Caki2 (cell line): ENCODE measurements at regions not wholly inside any gene's neighbourhood (a gene's known extent, or its start where the extent isn't known, plus 50 kb on each side); places are given as distances from the start of the nearest gene placed in this dataset.
A peak's percentile ranks its signal among the peaks of the same experiment; 100 is the strongest.

ENCODE experiments used
- DNase-seq: peaks from one replicate; pipeline ENCODE4 v3.0.0-alpha.2; 2015; ENCODE audit warnings: low read depth
- in situ Hi-C: cut with HindIII; loops from 2 replicates; pipeline ENCODE4 v1.10.0; 2016; ENCODE audit warnings: low sequenced_read_pairs, low pct_unique_long_range_greater_than_20kb, mixed read lengths

DNA sequence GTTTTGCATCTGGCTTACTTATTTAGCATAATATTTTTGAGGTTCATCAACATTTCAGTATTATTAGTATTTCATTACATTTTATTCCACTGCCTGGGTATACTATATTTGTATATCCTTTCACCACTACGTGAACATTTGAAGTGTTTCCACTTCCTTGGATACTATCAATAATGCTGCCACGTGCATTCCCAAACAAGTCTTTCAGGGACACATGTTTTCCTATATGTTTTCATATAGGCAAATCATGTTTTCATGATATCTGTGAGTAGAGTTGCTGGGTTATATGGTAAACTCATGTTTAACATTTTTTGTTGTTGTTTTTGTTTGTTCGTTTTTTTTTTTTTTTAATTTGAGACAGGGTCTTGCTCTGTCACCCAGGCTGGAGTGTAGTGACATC is 380.1 kb downstream of the OMA1 start:
- in situ Hi-C loops = no loop called here
- no peak for DNase-seq

- in situ Hi-C loops = no loop called here
- DNase-seq = no peak
These were observed 381.5 kb downstream of the OMA1 start for GRCh38 chr1:58165073-58165472.

DNA sequence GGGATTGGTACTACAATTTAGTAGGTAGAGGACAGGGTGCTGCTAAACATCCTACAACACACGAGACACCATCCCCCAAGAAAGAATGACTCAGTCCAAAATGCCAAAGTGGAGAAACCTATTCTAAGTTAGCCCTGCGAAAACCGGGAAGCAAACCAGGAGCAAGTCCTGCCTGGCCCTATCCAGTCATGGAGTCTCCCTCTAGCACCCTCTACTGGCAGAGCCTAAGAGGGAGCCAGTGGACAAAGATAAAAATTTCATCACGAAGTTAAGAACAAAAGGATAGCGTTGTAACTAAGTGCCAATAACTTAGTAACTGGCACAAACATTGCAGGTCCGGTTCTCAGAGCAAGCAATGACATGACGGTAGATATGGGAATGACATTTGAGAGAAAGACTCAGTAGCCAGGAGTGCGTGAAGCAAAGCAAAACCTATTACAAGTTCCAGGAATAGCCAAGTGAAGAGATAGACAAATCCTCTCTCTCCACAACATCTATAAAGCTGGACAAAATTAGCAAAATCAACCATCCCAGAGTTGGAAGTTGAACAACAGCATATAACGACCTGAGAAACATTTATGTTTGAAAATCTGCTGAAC is 383.5 kb downstream of the OMA1 start:
- in situ Hi-C loops = no loop called here
- peak; percentile 35 for DNase-seq

GRCh38 chr1:58159434-58159830 is 387.1 kb downstream of the OMA1 start:
- in situ Hi-C loops = no loop called here
- DNase-seq = no peak

DNA sequence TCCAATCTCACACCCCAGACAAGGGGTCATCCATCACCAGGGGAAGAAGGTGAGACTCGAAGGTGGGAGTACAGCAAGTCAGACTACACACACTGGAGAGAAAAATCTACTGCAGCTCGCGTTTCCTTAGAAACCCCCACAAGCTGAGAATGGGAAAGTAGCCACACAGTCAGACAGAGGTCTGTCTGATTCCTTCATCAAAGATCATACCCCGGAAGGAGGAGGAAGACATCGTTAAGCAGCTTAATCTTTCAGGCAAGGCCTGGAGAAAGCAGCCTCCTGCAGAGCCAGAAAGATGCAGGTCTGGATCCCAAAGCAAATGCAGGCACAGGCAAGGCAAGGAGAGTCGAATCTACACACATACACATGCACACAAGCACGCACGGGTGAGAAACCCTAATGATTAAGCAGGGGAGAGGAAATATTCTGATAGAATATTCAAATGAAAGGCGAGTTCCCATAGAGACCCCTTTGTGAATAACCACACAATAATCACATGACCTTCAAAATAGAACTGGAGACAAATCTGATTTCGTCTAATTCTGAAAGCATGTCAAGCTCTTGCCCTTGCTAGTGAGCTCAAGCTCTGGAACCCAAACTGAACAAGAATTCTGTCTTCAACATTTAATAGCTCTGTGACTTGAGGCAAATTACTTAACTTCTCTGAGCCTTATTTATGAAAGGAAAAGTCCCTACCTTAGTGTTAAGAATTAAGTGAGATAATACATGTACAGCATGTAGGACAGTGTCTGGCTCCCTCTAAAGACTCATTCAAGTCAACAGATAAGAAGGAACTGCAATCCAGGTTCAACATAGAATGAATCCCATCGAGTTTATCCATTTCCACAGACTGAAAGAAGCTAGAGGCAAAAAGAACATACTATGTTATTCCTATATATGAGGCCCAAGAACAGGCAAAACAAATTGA is 387.8 kb downstream of the OMA1 start:
- DNase-seq = no peak
- in situ Hi-C loops = no loop called here

DNA sequence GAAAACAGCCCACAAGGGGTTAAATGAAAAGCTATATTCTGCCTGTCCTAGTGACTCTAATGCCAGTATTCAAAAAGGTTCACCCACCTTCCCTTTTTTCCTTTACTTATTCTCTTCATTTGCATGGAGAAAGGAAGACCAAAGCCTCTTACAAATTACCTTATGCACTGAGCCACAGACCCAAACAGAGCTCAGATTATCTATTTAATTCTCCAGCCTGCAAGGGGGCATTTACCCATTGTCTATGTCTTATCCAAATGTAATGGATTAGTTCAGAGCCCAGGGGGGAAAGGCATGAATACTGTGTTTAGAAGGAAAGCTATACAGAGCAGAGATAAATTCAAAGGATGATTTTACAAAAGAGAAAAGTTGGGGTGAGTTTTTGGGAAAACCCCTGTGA is 388.5 kb downstream of the OMA1 start:
- in situ Hi-C loops = no loop called here
- no peak for DNase-seq

GRCh38 chr1:58157256-58157655 is 389.3 kb downstream of the OMA1 start:
- DNase-seq = no peak
- in situ Hi-C loops = no loop called here

- DNase-seq = no peak
- in situ Hi-C loops = no loop called here
These were observed 389.7 kb downstream of the OMA1 start for GRCh38 chr1:58156831-58157230.

DNA sequence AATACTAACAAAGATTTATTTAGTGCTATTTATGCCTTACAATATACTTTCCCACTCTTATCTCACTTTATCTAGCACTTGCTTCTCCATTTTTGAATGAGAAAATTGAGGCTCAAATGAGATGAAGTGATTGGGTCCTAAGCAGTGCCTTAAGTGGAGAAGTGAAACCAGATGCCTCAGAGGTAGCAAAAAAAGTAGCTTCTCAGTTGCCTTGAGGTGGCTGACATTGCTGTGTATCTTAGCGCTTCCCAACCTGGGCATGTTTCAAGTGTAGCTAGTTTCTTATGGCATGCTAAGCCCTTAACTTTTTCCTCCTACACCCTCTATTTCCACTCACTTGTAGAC is 390.4 kb downstream of the OMA1 start:
- in situ Hi-C loops = no loop called here

GRCh38 chr1:58155418-58156123 is 391.0 kb downstream of the OMA1 start:
- in situ Hi-C loops = no loop called here
- DNase-seq = no peak

More for the DNA sequence above, 390.4 kb downstream of the OMA1 start:
- DNase-seq = no peak

- in situ Hi-C loops = no loop called here
- DNase-seq = no peak
These were observed 392.3 kb downstream of the OMA1 start for GRCh38 chr1:58154256-58154655.

DNA sequence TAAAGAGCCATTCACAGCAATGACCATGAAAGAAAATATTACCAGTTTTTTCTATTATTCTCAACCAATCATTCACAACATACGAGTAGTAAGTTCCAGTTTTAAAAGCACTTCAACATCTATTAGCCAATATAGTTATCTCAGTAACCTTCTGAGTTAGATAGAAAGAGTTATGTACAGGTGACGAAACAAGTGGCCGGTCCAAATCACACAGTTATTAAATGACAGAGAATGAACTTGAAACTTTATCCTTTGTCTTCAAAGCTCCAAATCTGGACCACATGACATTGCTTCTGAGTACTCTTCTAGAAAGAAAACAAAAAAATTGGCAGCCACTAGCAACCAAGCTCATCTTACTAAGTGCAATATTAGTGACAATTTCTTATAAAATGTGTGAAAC is 393.8 kb downstream of the OMA1 start:
- in situ Hi-C loops = no loop called here
- no peak for DNase-seq

- in situ Hi-C loops = no loop called here
These were observed 397.2 kb downstream of the OMA1 start for GRCh38 chr1:58149271-58149812.

GRCh38 chr1:58144698-58145270 is 401.7 kb downstream of the OMA1 start:
- DNase-seq = no peak
- in situ Hi-C loops = no loop called here

More at GRCh38 chr1:58149271-58149812, 397.2 kb downstream of the OMA1 start:
- DNase-seq = no peak

DNA sequence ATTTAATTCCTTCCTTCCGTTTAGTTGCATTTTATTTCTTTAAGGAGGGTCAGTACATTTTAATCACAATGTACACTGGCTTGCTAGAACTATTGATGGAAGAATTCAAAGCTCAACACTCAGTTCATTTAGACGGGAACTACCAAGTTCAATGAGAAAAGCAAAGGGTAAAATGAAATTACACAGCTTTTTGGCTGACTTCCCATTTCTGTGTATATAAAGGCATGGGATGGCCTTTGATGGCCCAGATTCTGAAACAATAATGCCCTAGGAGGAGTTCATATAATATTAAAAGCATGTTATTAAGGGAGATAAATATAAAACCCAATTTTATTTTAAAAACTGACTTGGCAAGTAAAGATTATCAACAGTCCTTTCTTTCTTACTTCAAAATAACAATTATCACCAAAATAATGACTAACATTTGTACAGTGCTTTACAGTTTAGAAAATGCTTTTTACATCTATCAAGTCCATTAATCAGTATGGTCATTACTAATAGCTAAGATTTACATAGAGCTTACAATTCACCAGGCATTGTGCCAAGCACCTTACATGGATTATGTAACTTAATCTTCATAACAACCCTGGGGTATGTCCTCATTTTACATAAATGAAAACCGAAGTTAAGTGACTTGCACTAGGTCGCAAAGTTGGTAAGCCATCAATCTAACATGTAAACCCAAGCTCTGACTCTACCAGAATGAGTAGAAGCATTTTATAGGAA is 402.4 kb downstream of the OMA1 start:
- DNase-seq = no peak
- in situ Hi-C loops = no loop called here

- in situ Hi-C loops = no loop called here
- no peak for DNase-seq
These were observed 410.1 kb downstream of the OMA1 start for GRCh38 chr1:58136387-58136786.

- in situ Hi-C loops = no loop called here
- DNase-seq = no peak
These were observed 410.7 kb downstream of the OMA1 start for GRCh38 chr1:58135821-58136321.

GRCh38 chr1:58133562-58133961 is 413.0 kb downstream of the OMA1 start:
- no peak for DNase-seq
- in situ Hi-C loops = no loop called here
